ENCODE measurements at regions not wholly inside any gene's neighbourhood (a gene's known extent, or its start where the extent isn't known, plus 50 kb on each side); places are given as distances from the start of the nearest gene placed in this dataset.

DNA sequence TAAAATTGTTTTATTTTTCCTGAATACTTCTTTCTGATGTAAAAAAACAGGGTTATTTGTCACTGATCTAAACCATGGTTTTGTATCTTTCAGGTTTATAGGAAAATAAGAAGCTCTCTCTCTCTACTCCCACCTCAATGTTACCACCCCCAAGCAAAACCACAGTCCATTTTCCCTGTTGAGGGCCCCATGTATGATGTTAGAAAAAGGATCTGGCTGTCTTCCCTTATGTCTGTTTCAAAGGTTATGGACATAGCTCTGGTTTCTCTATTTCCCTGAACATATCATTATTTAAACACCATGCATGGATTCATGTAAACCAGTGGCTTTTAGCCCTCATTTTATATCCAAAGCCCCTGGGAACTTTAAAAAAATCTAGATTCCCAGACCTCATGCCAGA lies 649.0 kb upstream of the TBX3 start:
- TF ChIP-seq YY1 (IDR thresholded peaks at IDR 0.05; ENCODE audit: extremely low read depth, insufficient replicate concordance, low read depth, low read length) (no peak), TCF7L2 (IDR thresholded peaks at IDR 0.05; ENCODE audit: borderline replicate concordance, extremely low read depth, insufficient read depth, insufficient read length) (no peak), JUND (IDR thresholded peaks at IDR 0.05) (no peak)
- TF ChIP-seq, protein P1, sequence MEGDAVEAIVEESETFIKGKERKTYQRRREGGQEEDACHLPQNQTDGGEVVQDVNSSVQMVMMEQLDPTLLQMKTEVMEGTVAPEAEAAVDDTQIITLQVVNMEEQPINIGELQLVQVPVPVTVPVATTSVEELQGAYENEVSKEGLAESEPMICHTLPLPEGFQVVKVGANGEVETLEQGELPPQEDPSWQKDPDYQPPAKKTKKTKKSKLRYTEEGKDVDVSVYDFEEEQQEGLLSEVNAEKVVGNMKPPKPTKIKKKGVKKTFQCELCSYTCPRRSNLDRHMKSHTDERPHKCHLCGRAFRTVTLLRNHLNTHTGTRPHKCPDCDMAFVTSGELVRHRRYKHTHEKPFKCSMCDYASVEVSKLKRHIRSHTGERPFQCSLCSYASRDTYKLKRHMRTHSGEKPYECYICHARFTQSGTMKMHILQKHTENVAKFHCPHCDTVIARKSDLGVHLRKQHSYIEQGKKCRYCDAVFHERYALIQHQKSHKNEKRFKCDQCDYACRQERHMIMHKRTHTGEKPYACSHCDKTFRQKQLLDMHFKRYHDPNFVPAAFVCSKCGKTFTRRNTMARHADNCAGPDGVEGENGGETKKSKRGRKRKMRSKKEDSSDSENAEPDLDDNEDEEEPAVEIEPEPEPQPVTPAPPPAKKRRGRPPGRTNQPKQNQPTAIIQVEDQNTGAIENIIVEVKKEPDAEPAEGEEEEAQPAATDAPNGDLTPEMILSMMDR (IDR thresholded peaks at IDR 0.05 in 2 of 3, conservative IDR thresholded peaks at IDR 0.05 in 1 of 3; ENCODE audit: borderline replicate concordance in 1 of 3, insufficient read depth in 1 of 3, low read depth in 2 of 3, low read length in 2 of 3) = no peak

All from HCT116 (cell line).